Psoas muscle (tissue), 7 donors: ENCODE measurements at regions not wholly inside any gene's neighbourhood (a gene's known extent, or its start where the extent isn't known, plus 50 kb on each side); places are given as distances from the start of the nearest gene placed in this dataset.

ENCODE experiments used
- ATAC-seq, 4 donors: fragments of 200-7000 bp; cut with Tn5 transposase; one replicate each; pipeline ENCODE4 v1.9.1; 2020; ENCODE audit warnings: moderate library complexity in 3 of 4, mild to moderate bottlenecking in 2 of 4
- DNase-seq, 2 donors: peaks; one replicate each; pipeline ENCODE4 v3.0.0-alpha.2; 2020
- H3K27ac ChIP-seq: fragments of 200-600 bp; one replicate; pipeline ENCODE4 v1.8.0; 2022
- H3K27me3 ChIP-seq, 3 donors: fragments of 200-600 bp in 1 of 3; one replicate each; pipeline versions ENCODE4 v1.6.1 to v1.8.0; 2013 to 2022; ENCODE audit warnings: low read length in 2 of 3, mild to moderate bottlenecking in 2 of 3, moderate library complexity in 1 of 3; ENCODE audit not compliant: insufficient read depth in 3 of 3
- H3K36me3 ChIP-seq, 2 donors: fragments of 200-600 bp in 1 of 2; one replicate each; pipeline versions ENCODE4 v1.6.1 to v1.8.0; 2013 to 2022; ENCODE audit warnings: low read depth in 1 of 2, mild to moderate bottlenecking in 1 of 2, moderate library complexity in 1 of 2; ENCODE audit not compliant: insufficient read depth in 1 of 2
- H3K4me1 ChIP-seq: fragments of 200-600 bp; one replicate; pipeline ENCODE4 v1.8.0; 2022
- H3K4me3 ChIP-seq: fragments of 200-600 bp; one replicate; pipeline ENCODE4 v1.8.0; 2022; ENCODE audit warnings: mild to moderate bottlenecking
- H3K9me3 ChIP-seq: fragments of 200-600 bp; one replicate; pipeline ENCODE4 v1.8.0; 2022
- CTCF ChIP-seq: fragments of 200-600 bp; IDR thresholded peaks from one replicate; pipeline ENCODE4 v1.8.0; 2022; ENCODE audit warnings: antibody characterized with exemption
- WGBS, 3 donors: extraction: QIAGEN DNeasy Blood & Tissue Kit; methylation state at CpG; one replicate each; pipeline versions ENCODE4 v1.1.6 to v1.1.7; 2013; 5-methylcytosine and 5-hydroxymethylcytosine counted together
- intact Hi-C, 2 donors: fragments of 100-400 bp; cut with DNase I; formaldehyde crosslinking; loops; one replicate each; pipeline versions ENCODE4 v1.11.0 to v1.14.2; 2022
- donor health status: healthy with polysubstance abuse.
- donor health status: DM: no; HTN: no; CAD: no; lungs with moderate emphysema.
- donor health status: Bipolar disorder and iron deficiency.
- donor health status: healthy.
- donor health status: DM: yes; HTN: yes; CAD: no.
- donor health status: DM: no; HTN: no; CAD: no.
- donor health status: DM: yes; HTN: yes; CAD: no.

- H3K9me3 ChIP-seq, result no peaks in the 10 kb centered on the region
- intact Hi-C loops, result no loop called here
- no peak overlapping the region for H3K27ac ChIP-seq
- H3K27me3 ChIP-seq, result no peaks in the 10 kb centered on the region
- TF ChIP-seq CTCF, result no peak
- DNase-seq (no peak), ATAC-seq (no peak)
- H3K36me3 ChIP-seq, result no peaks in the 10 kb centered on the region
- H3K4me1 ChIP-seq, result no peaks in the 10 kb centered on the region
- H3K4me3 ChIP-seq, result no peak overlapping the region
- 90 to 92% (median 90%) methylated on average over 8 of the region's 8 CpGs for WGBS, 3 donors
Observed at GRCh38 chr5:172571892-172572291, 69.2 kb upstream of the NEURL1B start.

- Histone ChIP-seq H3K27me3 (no peaks in the 10 kb centered on the region), H3K4me3 (no peak overlapping the region), H3K4me1 (no peaks in the 10 kb centered on the region), H3K36me3 (no peaks in the 10 kb centered on the region), H3K27ac (no peak overlapping the region), H3K9me3 (no peaks in the 10 kb centered on the region)
- intact Hi-C loops, result no loop called here
- ATAC-seq, result no peak
- 60 to 82% (median 65%) methylated on average over 3 of the region's 3 CpGs for WGBS, 3 donors
- no peak for TF ChIP-seq CTCF
- DNase-seq, result no peak
Observed at GRCh38 chr5:172571413-172571812, 69.7 kb upstream of the NEURL1B start.

GRCh38 chr5:172570594-172571334, 70.3 kb upstream of the NEURL1B start:
- no peak for ATAC-seq
- Histone ChIP-seq H3K27me3 (no peaks in the 10 kb centered on the region), H3K4me3 (no peak overlapping the region), H3K27ac (no peak overlapping the region), H3K9me3 (no peaks in the 10 kb centered on the region), H3K36me3 (no peaks in the 10 kb centered on the region), H3K4me1 (no peaks in the 10 kb centered on the region)
- TF ChIP-seq CTCF, result no peak
- intact Hi-C loops, result no loop called here
- WGBS, 3 donors, result 73 to 76% (median 74%) methylated on average over 3 of the region's 3 CpGs
- DNase-seq, result no peak

- no peak overlapping the region for H3K27ac ChIP-seq
Observed at GRCh38 chr5:172569861-172570558, 71.1 kb upstream of the NEURL1B start.

More at GRCh38 chr5:172569861-172570558, 71.1 kb upstream of the NEURL1B start:
- no peaks in the 10 kb centered on the region for H3K4me1 ChIP-seq
- ATAC-seq (peak in 1 of 4 donors; percentile 13), DNase-seq (no peak)
- 58 to 68% (median 60%) methylated on average over 15 of the region's 15 CpGs for WGBS, 3 donors
- H3K36me3 ChIP-seq, result no peaks in the 10 kb centered on the region
- no peaks in the 10 kb centered on the region for H3K27me3 ChIP-seq
- H3K9me3 ChIP-seq, result no peaks in the 10 kb centered on the region
- TF ChIP-seq CTCF, result no peak
- intact Hi-C loops, result loop anchor here in 1 of 2 donors (5.0 kb wide), 1 partner anchor 73 kb away; no protein-coding TSS in a partner anchor
- H3K4me3 ChIP-seq, result no peak overlapping the region
